Stimulated activated CD4-positive, alpha-beta T cell treated with anti-CD3 and anti-CD28 coated beads, Interleukin-1b, Interleukin-23, amount 100 ng/mL, for 48 hours (primary cell): ENCODE measurements at regions not wholly inside any gene's neighbourhood (a gene's known extent, or its start where the extent isn't known, plus 50 kb on each side); places are given as distances from the start of the nearest gene placed in this dataset.
"Not testable (repeated sequence)": the region's sequence is repeated elsewhere in the genome, so short reads cannot be mapped to it uniquely, and the experiment has no call there.

ENCODE experiments used
- DNase-seq: peaks from one replicate; pipeline ENCODE4 v3.0.0-alpha.2; 2020

DNA sequence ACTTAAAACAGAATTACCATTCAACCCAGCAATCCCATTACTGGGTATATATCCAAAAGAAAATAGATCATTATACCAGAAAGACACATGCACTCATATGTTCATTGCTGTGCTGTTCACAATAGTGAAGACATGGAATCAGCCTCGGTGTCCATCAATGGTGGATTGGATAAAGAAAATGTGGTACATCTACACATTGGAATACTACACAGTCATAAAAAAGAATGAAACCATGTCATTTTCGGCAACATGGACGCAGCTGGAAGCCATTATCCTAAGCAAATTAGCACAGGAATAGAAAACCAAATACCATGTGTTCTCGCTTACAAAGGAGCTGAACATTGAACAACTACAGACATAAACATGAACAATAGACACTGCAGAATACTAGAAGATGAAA lies 244.8 kb upstream of the PROX1 start:
- DNase-seq: no peak

- DNase-seq: no peak
Measured at GRCh38 chr1:213744780-213745179, 243.0 kb upstream of the PROX1 start.

- DNase-seq: no peak
Measured at GRCh38 chr1:213745451-213745850, 242.3 kb upstream of the PROX1 start.

DNA sequence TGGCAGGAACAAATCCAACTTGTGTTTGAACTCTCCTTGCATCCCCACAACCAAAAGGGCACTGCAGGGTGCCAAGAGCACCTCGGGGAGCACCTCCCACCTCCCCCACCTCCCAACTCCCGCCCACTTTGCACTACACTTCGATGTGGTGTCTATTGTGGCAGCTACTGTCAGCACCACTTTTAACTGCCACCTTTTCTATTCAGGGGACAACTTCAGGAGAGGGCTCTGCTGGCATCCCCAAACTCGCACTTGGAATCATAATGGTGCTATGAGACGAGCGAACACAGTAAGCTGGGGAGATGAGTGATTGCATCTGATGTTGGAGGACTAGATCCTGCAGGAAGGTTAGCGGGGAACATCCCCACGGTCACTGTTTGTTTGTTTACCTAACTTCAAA lies 238.2 kb upstream of the PROX1 start:
- DNase-seq: no peak

DNA sequence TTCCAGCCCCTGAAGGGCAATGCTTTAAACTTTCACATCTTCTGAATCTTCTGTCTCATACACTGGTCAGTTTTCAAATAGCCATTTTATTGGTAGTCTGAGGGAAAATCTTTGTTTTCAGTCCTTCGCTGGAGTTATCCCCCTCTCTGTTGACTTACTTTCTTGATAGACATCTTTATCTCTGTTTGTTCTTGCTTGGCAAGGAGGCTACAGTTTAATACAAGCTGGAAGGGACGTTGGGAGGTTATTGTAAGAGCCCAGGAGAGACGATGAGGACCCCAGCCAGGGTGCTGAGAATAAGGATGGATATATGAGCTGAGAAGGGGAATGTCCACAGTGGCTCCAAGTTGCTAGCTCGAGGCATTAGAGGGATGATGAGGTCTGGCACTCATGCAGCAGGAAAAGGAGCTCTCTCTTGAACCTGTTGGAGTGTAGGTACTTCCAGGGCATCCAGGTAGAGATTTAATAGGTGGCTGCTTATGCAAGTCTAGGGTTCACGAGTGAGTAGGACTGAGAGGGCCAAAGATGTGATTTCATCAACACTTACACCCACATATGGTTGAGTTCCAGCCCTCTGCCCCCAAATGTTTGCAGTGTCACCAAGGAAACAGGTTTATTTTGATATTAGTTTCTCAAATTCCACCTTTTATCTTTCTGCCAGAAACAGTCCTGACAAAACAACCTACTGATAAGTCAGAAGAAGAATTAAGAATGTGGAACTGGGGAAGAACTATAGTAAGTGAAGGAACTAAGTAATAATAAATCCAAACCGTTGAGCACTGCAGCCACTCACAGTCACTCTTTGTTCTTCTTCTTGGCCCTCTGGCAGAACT lies 237.3 kb upstream of the PROX1 start:
- no peak for DNase-seq

DNA sequence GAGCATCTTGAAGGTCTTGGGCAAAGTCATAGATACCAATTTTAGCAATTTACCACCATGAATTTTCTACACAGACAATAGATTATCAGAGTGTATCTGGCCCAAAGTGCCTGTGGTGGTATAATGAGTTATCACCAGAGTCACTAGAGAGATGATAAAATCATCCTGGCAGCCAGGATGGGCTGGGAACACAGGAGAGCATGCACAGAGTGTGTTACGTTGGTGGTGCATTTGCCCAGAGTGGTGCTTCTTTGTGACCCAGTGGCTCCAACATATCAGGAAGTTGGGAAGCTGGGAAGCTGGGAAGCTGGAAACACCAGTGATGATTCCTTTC lies 236.7 kb upstream of the PROX1 start:
- no peak for DNase-seq

DNA sequence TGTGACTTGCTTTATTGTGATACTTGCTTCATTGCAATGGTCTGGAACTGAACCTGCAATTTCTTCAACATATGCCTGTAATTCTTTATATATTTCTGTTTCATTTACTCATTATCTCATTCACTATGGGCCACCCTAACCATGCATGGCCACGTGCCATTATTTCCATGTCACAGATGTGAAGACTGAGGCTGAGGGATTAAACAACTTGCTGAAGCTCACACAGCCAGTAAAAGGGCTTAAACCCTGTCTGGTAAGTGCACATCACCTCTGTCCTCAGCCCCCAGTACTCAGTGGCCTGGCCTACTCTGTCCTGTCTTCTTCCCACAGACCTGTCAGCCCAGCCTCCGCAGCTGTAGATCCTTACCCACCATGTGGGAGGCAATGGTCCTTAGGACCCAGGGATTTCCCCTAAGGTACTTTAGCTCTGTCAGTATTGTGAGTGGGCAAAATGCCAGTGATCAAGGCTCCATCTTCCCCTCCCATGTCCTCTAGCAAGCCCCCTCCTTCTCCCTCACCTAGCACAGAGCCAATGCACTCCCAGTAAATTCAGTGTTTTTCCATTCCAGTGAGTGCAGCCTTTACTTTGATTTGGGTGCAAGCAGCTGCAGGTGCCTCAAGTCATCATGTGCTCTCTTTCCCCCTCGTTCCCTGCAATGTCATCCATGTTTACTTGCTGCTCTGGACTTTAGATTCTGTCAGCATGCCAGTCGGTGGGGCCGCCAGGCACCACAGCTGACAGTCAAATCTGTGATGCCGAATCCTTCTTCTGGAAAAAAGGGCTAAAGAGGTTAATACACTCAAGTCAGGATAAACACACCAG lies 228.2 kb upstream of the PROX1 start:
- no peak for DNase-seq

DNA sequence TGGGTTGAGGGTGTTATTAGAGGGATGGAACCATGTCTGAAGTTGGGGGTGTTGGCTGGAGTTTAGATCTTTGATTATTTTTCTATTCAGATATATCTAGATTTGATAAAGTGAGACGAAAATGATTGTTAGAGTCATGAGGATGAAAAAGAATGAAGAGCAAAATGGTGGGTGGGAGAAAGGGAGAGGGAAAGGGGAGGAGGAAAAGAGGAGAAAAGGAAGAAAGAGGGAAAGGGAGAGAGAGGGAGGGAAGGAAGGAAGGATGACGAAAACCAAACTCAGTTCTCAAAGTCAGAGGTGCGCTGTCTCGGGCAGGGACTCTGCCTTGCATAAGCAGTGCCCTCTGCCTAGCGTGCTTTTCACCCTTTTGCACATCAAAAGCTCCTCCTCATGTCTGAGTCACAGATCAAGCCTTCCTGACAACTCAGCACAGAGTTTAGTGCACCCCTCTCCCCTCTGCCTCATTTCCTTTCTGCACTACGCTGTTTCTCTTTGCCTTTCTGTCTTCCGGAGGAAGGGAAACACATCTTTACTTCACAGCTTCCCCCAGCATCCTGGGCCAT lies 225.8 kb upstream of the PROX1 start:
- peak; percentile 50 for DNase-seq

DNA sequence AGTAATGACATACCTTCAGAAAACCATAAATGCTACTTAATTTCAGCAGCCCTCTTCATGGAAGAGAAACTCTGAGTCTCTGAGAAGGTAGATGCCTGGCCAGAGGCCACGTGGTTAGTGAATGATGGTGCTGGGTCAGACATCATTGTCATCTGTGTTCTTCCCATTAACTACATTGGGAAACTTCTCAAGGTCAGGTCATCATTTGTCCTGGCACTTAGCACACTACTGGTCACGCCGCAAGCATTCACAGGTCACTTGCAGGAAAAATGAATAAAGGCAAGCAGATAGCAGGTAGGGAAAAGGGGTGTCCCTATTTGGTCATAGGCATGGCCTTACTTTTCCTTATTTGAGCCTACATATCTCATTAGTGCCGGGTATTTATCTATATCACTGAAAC lies 220.1 kb upstream of the PROX1 start:
- DNase-seq: no peak

GRCh38 chr1:213772128-213773063 lies 215.4 kb upstream of the PROX1 start:
- DNase-seq: no peak

DNA sequence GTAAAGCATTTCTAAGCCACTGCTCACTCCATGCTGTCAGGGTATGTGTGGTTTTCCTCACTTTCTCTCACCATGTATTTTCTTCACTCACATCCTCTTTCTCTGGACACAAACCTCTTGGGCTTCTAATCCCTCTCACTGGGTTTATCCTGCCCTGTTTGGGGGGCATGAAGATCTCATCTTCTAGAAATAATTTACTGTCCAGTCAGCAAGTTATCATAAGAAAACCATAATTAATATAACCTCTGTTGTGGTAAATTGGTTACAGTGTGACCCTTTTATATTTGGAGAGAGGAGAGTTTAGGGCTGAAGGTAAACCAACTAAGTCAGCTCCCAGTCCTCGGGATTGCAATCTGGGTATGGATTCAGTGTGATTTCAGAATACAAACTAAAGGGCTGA lies 213.8 kb upstream of the PROX1 start:
- no peak for DNase-seq

- no peak for DNase-seq
Measured at GRCh38 chr1:213776969-213777368, 210.8 kb upstream of the PROX1 start.

DNA sequence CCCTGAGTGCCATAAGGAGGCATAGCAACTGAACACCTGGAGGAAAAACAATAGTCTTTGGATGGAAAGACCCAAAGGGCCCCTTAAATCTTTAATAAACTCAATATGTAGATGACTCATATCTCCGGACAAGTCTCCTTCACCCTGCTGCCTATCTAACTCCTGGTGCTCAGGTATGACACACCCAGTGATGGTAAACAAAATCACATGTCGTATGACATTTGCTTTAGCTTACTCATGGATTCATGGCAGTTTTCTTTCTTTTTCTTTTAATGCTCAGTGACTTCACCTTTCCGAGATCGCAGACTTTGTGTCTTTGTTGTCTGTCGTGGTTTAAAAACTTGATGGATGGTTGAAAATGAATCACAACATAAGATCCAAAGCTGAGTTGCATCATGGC lies 208.5 kb upstream of the PROX1 start:
- no peak for DNase-seq

DNA sequence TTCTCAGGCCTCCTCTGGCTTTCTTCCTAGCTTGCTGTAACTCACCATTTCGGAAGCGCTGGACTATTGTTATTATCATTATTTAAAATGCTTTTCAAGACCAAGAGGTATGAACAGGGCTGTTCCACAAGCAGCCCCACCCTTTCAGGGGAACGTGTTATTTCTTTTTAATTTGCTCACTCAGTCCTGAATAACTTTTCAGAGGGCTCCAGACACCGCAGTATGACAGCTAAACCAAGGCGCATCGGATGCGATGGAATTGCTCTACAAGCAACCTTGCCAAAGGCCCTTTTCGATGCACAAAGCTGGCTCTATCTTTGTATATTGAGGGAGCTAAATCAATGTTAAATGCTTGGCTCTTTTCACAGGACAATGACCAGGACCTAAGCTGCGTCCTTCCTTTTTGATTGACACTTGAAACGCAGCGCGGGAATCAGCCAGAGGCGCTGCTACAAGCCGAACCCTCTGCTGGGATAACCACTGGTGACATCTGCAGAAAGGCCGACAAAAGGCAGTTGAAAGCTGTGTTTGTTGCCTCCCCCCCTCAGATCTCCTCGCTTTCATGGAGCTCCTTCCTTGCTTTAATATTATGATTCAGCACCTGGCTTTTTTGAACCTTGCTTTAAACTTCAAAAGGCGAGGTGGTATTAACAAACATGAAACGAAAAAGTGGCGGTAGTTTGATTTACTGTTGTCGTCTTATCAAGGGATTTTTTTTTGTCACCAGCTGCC lies 204.7 kb upstream of the PROX1 start:
- DNase-seq: no peak

- DNase-seq: no peak
Measured at GRCh38 chr1:213783893-213784292, 203.9 kb upstream of the PROX1 start.

DNA sequence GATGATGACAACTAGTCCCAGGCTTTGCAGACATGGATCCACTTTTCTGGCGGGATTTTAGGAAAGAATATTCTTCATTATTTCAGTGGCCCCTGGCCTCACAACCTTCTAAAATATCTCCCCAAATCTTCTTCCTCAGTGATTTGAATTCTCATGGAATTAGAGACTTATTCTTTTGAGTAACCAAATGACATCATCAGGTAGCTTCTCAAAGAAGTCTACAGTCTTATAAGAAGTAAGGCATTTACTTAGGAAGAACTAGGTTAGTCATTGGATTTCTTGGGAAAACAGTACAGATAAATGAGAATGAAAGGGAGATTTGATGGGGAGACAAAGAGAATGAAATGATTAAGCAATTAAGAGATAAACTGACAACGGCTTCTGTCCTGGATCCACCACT lies 201.1 kb upstream of the PROX1 start:
- DNase-seq: no peak

DNA sequence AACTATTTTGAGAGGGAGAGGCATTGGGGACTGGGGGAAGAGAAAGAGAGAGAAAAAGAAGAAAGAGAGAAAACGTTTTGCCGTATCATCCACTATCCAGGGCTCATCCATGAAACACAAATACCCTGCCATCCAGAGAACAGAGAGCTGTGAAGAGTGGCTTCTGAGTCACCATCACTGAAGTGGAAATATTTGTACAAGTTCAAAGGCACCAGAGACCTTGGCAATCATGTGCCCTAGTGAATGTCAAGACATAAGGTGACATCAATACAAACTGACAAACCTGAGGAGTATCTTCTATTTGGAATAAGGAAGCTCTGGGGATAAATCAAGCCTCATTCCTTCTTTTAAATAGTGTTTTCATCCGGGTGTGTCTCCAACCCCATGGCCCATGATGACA lies 197.2 kb upstream of the PROX1 start:
- DNase-seq: no peak

GRCh38 chr1:213793482-213794067 lies 194.2 kb upstream of the PROX1 start:
- no peak for DNase-seq

- DNase-seq: no peak
Measured at GRCh38 chr1:213796525-213796924, 191.2 kb upstream of the PROX1 start.

- not testable (repeated sequence) for DNase-seq
Measured at GRCh38 chr1:213808288-213808687, 179.5 kb upstream of the PROX1 start.

- DNase-seq: no peak
Measured at GRCh38 chr1:213817156-213817555, 170.6 kb upstream of the PROX1 start.
